Smooth muscle cell (in vitro differentiated cells): ENCODE measurements at regions not wholly inside any gene's neighbourhood (a gene's known extent, or its start where the extent isn't known, plus 50 kb on each side); places are given as distances from the start of the nearest gene placed in this dataset.

Source experiments
- DNase-seq: peaks from one replicate; lab custom pipeline; 2025; ENCODE audit not compliant: unreplicated experiment; lab: John Stamatoyannopoulos, UW
- H2AFZ ChIP-seq: fragments of 200-600 bp; sonication (generic); 2 replicates; pipeline ENCODE4 v1.6.0; 2016; ENCODE audit warnings: antibody characterized with exemption, low read depth, mild to moderate bottlenecking
- H3F3A ChIP-seq: fragments of 200-600 bp; sonication (generic); 2 replicates; pipeline ENCODE4 v1.6.0; 2017; ENCODE audit warnings: antibody characterized with exemption, low read depth
- H3K27ac ChIP-seq: fragments of 200-600 bp; sonication (generic); 2 replicates; pipeline ENCODE4 v1.5.1; 2016; ENCODE audit warnings: low read depth, mild to moderate bottlenecking
- H3K27me3 ChIP-seq: fragments of 200-600 bp; sonication (generic); 2 replicates; pipeline ENCODE4 v1.6.1; 2016; ENCODE audit warnings: low read depth, mild to moderate bottlenecking
- H3K36me3 ChIP-seq: fragments of 200-600 bp; sonication (generic); 2 replicates; pipeline ENCODE4 v1.5.1; 2016; ENCODE audit warnings: low read depth
- H3K4me1 ChIP-seq: fragments of 200-600 bp; sonication (generic); 2 replicates; pipeline ENCODE4 v1.5.1; 2016; ENCODE audit warnings: low read depth
- H3K4me2 ChIP-seq: fragments of 200-600 bp; sonication (generic); 2 replicates; pipeline ENCODE4 v1.6.0; 2016; ENCODE audit warnings: mild to moderate bottlenecking
- H3K4me3 ChIP-seq: fragments of 200-600 bp; sonication (generic); 2 replicates; pipeline ENCODE4 v1.5.1; 2016; ENCODE audit warnings: mild to moderate bottlenecking
- H3K79me2 ChIP-seq: fragments of 200-600 bp; sonication (generic); 2 replicates; pipeline ENCODE4 v1.6.0; 2016; ENCODE audit warnings: low read depth, mild to moderate bottlenecking
- H3K9ac ChIP-seq: fragments of 200-600 bp; sonication (generic); 2 replicates; pipeline ENCODE4 v1.6.0; 2016; ENCODE audit warnings: low read depth
- H3K9me3 ChIP-seq: fragments of 200-600 bp; sonication (generic); replicated peaks from 2 replicates; pipeline ENCODE4 v1.5.1; 2016; ENCODE audit warnings: low read depth
- H4K20me1 ChIP-seq: fragments of 200-600 bp; sonication (generic); 2 replicates; pipeline ENCODE4 v1.6.0; 2016; ENCODE audit warnings: low read depth
- CTCF ChIP-seq: fragments of 200-600 bp; sonication (generic); IDR thresholded peaks from 2 replicates; pipeline ENCODE4 v1.5.1; 2017; ENCODE audit warnings: borderline replicate concordance, mild to moderate bottlenecking, antibody characterized with exemption; ENCODE audit not compliant: insufficient read depth, poor library complexity, severe bottlenecking
- WGBS: methylation state at CpG from one replicate; pipeline ENCODE4 v1.1.7; 2016; ENCODE audit warnings: low lambda C conversion rate; 5-methylcytosine and 5-hydroxymethylcytosine counted together

GRCh38 chr6:11479296-11479695 lies 58.3 kb upstream of the TMEM170B start:
- H3K9ac ChIP-seq, result no peak overlapping the region
- H4K20me1 ChIP-seq, result no peaks in the 10 kb centered on the region
- no peak overlapping the region for H3K4me3 ChIP-seq
- no peak overlapping the region for H2AFZ ChIP-seq
- H3F3A ChIP-seq, result no peaks in the 10 kb centered on the region
- no peaks in the 10 kb centered on the region for H3K79me2 ChIP-seq
- H3K36me3 ChIP-seq, result no peaks in the 10 kb centered on the region
- WGBS, result 70% methylated on average over 1 of the region's 1 CpG
- H3K9me3 ChIP-seq, result no peaks in the 10 kb centered on the region
- peak overlapping the region; percentile 75 for H3K27ac ChIP-seq
- no peak overlapping the region for H3K4me2 ChIP-seq
- H3K27me3 ChIP-seq, result no peaks in the 10 kb centered on the region
- no peak for DNase-seq
- TF ChIP-seq CTCF, result no peak
- no peaks in the 10 kb centered on the region for H3K4me1 ChIP-seq

DNA sequence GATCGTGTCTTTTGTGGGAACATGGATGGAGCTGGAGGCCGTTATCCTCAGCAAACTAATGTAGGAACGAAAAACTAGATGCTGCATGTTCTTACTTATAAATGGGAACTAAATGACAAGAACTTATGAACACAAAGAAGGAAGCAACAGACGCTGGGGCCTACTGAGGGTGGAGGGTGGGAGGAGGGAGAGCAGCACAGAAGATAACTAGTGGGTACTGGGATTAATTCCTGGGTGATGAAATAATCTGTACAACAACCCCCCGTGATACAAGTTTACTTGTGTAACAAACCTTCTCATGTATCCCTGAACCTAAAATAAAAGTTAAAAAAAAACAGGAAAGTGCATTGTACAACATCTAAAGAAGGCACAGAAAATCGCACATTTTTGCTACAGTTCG lies 59.0 kb upstream of the TMEM170B start:
- Histone ChIP-seq H4K20me1 (no peaks in the 10 kb centered on the region), H3K36me3 (no peaks in the 10 kb centered on the region), H3K9me3 (no peaks in the 10 kb centered on the region), H3K4me3 (no peak overlapping the region), H3F3A (no peaks in the 10 kb centered on the region), H3K4me2 (no peak overlapping the region), H3K27me3 (no peaks in the 10 kb centered on the region), H3K9ac (no peak overlapping the region), H3K79me2 (no peaks in the 10 kb centered on the region), H2AFZ (no peak overlapping the region), H3K4me1 (no peaks in the 10 kb centered on the region), H3K27ac (no peak overlapping the region)
- TF ChIP-seq CTCF, result no peak
- DNase-seq, result no peak
- 83% methylated on average over 7 of the region's 7 CpGs for WGBS

DNA sequence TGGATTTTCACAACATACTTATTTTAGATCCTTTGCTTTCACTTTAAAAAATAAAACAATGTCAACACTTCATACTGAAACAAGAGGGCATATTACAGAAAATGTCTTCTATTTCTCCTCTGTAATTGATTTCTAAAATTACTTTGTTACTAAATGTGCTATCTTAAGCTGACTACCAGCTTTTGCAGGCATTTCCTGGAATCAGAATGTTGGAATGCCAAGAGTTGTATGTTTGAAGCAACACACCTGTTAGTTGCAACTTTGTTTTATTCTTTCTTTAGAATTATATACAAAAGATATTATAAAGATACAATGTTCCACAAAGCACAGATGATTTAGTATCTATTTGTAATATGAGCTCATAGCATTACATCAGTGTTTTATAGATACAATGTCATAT lies 62.5 kb upstream of the TMEM170B start:
- no peak for TF ChIP-seq CTCF
- H3K9me3 ChIP-seq, result no peaks in the 10 kb centered on the region
- H3K4me2 ChIP-seq, result peak overlapping the region; percentile 35
- no peaks in the 10 kb centered on the region for H3K4me1 ChIP-seq
- no peak overlapping the region for H3K27ac ChIP-seq
- no peaks in the 10 kb centered on the region for H3K79me2 ChIP-seq
- H3K27me3 ChIP-seq, result no peaks in the 10 kb centered on the region
- DNase-seq, result no peak
- H3K4me3 ChIP-seq, result no peak overlapping the region
- H3K9ac ChIP-seq, result no peak overlapping the region
- peak overlapping the region; percentile 84 for H2AFZ ChIP-seq
- H3K36me3 ChIP-seq, result no peaks in the 10 kb centered on the region
- no peaks in the 10 kb centered on the region for H4K20me1 ChIP-seq
- H3F3A ChIP-seq, result no peaks in the 10 kb centered on the region

DNA sequence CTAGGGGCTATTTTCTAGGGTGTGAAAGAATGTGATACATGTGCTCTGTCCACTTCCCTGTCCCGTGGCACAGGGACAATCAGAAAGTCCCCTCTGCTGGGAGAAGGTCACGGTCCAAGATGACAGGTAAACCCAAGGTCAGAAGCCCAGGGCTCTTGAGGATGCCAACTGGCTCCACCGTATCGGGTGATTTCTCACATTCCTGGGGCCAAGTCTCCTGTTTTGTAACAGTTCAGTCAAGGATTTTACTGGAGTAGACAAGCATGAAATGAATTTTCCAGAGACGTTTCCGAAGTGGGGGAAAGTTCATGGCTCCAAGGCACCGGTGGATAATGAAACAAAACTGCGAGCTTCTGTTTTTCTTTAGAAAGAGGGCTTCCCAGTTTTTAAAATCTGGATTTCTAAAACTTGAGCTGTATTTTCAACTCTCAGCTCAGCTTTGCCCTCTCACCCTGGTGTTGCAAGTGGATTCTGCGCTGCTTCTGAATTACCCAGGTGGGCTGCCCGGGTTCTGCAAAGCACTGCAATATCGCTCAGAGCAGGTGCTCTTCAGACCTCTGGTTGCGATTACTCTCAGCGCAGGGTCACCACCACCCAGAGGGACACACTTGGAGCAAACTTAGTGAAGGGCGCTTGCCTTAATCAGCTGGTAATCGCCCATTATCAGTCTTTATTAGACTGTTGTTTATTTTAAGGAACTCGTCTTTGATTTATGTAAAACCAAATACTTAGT lies 64.4 kb upstream of the TMEM170B start:
- WGBS, result 61% methylated on average over 16 of the region's 16 CpGs
- no peak for TF ChIP-seq CTCF
- Histone ChIP-seq H3K9ac (no peak overlapping the region), H2AFZ (peak overlapping the region; percentile 21), H3F3A (no peaks in the 10 kb centered on the region), H3K79me2 (no peaks in the 10 kb centered on the region), H3K4me2 (peak overlapping the region; percentile 59), H3K27me3 (no peaks in the 10 kb centered on the region), H3K9me3 (no peaks in the 10 kb centered on the region), H4K20me1 (no peaks in the 10 kb centered on the region), H3K4me3 (no peak overlapping the region), H3K27ac (no peak overlapping the region), H3K36me3 (no peaks in the 10 kb centered on the region), H3K4me1 (no peaks in the 10 kb centered on the region)
- DNase-seq, result no peak
